MM.1S (cell line): ENCODE measurements at regions not wholly inside any gene's neighbourhood (a gene's known extent, or its start where the extent isn't known, plus 50 kb on each side); places are given as distances from the start of the nearest gene placed in this dataset.
"Not testable (repeated sequence)": the region's sequence is repeated elsewhere in the genome, so short reads cannot be mapped to it uniquely, and the experiment has no call there.

Experiments used
- DNase-seq: peaks from one replicate; pipeline ENCODE4 v3.0.0-alpha.2; 2015
- H2AFZ ChIP-seq: fragments of 300-600 bp; sonication (generic); 2 replicates; pipeline ENCODE4 v1.6.0; 2016; ENCODE audit warnings: antibody characterized with exemption, low read length
- H3F3A ChIP-seq: fragments of 300-600 bp; sonication (generic); 2 replicates; pipeline ENCODE4 v1.6.1; 2016; ENCODE audit warnings: mild to moderate bottlenecking, antibody characterized with exemption, low read length, moderate library complexity, mixed read lengths; ENCODE audit not compliant: insufficient read depth
- H3K27ac ChIP-seq: fragments of 300-600 bp; sonication (generic); 2 replicates; pipeline ENCODE4 v1.5.1; 2016; ENCODE audit warnings: mild to moderate bottlenecking, low read length
- H3K27me3 ChIP-seq: fragments of 300-600 bp; sonication (generic); replicated peaks from 2 replicates; pipeline ENCODE4 v1.6.0; 2016; ENCODE audit warnings: low read length; ENCODE audit not compliant: insufficient read depth
- H3K36me3 ChIP-seq: fragments of 300-600 bp; sonication (generic); replicated peaks from 2 replicates; pipeline ENCODE4 v1.6.1; 2016; ENCODE audit warnings: mild to moderate bottlenecking, low read length, mixed read lengths; ENCODE audit not compliant: insufficient read depth
- H3K4me1 ChIP-seq: fragments of 300-600 bp; sonication (generic); 2 replicates; pipeline ENCODE4 v1.6.1; 2016; ENCODE audit warnings: low read length, mixed read lengths
- H3K4me2 ChIP-seq: fragments of 300-600 bp; sonication (generic); 2 replicates; pipeline ENCODE4 v1.6.0; 2016; ENCODE audit warnings: low read depth, low read length
- H3K4me3 ChIP-seq: fragments of 300-600 bp; sonication (generic); 2 replicates; pipeline ENCODE4 v1.5.1; 2016; ENCODE audit warnings: low read length, mixed read lengths
- H3K79me2 ChIP-seq: fragments of 300-600 bp; sonication (generic); 2 replicates; pipeline ENCODE4 v1.6.1; 2016; ENCODE audit warnings: mixed run types, low read length, mixed read lengths
- H3K9ac ChIP-seq: fragments of 300-600 bp; sonication (generic); 2 replicates; pipeline ENCODE4 v1.6.1; 2016; ENCODE audit warnings: low read length, mixed read lengths
- H3K9me2 ChIP-seq: fragments of 300-600 bp; sonication (generic); replicated peaks from 2 replicates; pipeline ENCODE4 v1.6.1; 2016; ENCODE audit warnings: mild to moderate bottlenecking, low read length, mixed read lengths; ENCODE audit not compliant: insufficient read depth
- H3K9me3 ChIP-seq: fragments of 300-600 bp; sonication (generic); replicated peaks from 2 replicates; pipeline ENCODE4 v1.6.1; 2016; ENCODE audit warnings: mild to moderate bottlenecking, low read length, mixed read lengths; ENCODE audit not compliant: insufficient read depth
- H4K20me1 ChIP-seq: fragments of 300-600 bp; sonication (generic); 2 replicates; pipeline ENCODE4 v1.6.1; 2016; ENCODE audit warnings: mild to moderate bottlenecking, low read length, moderate library complexity, mixed read lengths; ENCODE audit not compliant: insufficient read depth
- CTCF ChIP-seq: fragments of 300-600 bp; sonication (generic); IDR thresholded peaks from 2 replicates; pipeline ENCODE4 v1.5.1; 2016; ENCODE audit warnings: antibody characterized with exemption, low read length, mixed read lengths
- EZH2 ChIP-seq: fragments of 300-600 bp; sonication (generic); optimal IDR thresholded peaks from 2 replicates; pipeline ENCODE3; 2017; ENCODE audit warnings: low read depth, mild to moderate bottlenecking, antibody characterized with exemption, low read length, mixed read lengths

DNA sequence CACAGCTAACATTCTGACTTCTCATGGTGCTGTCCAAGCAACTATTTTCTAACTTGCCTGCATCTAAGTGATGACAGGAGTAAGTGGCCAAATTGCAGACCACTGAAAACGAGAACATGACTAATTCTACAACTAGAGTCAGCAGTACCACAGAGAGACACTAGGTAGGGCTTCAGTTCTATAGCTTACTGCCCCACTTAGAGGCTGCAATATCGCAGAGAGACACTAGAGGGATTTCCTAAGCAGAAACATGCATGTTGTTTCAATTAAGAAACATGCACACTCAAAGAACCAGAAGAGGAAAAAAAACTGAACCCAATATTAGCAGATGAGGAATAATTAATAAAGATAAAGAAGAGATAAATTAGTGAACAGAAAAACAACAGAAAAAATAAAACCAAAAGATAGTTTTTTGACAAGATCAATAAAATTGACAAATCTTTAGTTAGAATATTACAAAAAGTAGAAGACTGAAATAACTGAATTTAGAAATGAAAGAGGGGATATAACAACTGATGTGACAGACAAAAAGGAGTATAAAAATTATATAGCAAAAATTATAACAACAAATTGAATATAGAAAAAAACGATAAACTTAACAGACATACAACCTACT lies 100.8 kb downstream of the SPIN4 start:
- Histone ChIP-seq H3K4me3 (no peak overlapping the region), H3F3A (no peaks in the 10 kb centered on the region), H4K20me1 (no peaks in the 10 kb centered on the region), H3K4me1 (no peaks in the 10 kb centered on the region), H3K36me3 (no peaks in the 10 kb centered on the region), H2AFZ (no peak overlapping the region), H3K27ac (no peak overlapping the region), H3K9ac (no peak overlapping the region), H3K27me3 (no peaks in the 10 kb centered on the region), H3K4me2 (no peak overlapping the region), H3K79me2 (no peaks in the 10 kb centered on the region), H3K9me2 (no peaks in the 10 kb centered on the region), H3K9me3 (no peaks in the 10 kb centered on the region)
- DNase-seq = peak; percentile 81
- TF ChIP-seq EZH2 (no peak), CTCF (peak; percentile 93)

DNA sequence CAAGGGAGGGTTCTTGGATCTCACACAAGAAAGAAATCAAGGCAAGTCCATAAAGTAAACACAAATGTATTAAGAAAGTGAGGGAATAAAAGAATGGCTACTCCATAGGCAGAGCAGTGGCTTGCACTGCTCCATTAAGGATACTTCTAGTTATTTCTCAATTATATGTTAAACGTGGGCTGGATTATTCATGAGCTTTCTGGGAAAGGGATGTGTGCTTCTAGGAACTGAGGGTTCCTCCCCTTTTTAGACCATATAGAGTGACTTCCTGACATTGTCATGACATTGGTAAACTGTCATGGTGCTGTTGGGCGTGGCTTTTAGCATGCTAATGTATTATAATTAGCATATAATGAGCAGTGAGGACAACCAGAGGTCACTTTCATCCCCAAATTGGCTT lies 108.4 kb downstream of the SPIN4 start:
- H3K36me3 ChIP-seq, DNase-seq, H3K27ac ChIP-seq, H3K79me2 ChIP-seq, H2AFZ ChIP-seq, H3K9me3 ChIP-seq, H4K20me1 ChIP-seq, H3K9me2 ChIP-seq, H3K4me3 ChIP-seq, H3K4me2 ChIP-seq, H3K4me1 ChIP-seq, H3K27me3 ChIP-seq, H3K9ac ChIP-seq, H3F3A ChIP-seq: not testable (repeated sequence)

DNA sequence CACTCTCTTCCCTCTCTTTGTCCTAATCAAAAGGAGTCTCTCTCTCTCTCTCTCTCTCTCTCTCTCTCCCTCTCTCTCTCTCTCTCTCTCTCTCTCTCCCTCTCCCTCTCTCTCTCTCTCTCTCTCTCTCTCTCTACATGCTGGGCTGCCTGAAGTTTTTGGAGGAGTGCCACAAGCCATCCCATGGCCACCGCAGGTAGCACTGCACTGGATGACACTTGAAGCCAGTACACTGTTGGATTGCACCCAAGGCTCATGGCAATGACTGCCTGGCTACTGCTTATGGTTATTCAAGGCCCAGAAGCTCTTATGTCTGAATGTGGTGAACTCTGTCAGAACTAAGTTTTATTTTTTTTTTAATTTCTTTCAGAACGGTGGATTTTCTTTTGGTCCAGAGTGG lies 115.2 kb downstream of the SPIN4 start:
- H3K4me3 ChIP-seq, H3K4me1 ChIP-seq, H3K36me3 ChIP-seq, H3K79me2 ChIP-seq, H3F3A ChIP-seq, H3K9me2 ChIP-seq, DNase-seq, H3K27me3 ChIP-seq, H4K20me1 ChIP-seq, H3K9me3 ChIP-seq, H3K27ac ChIP-seq, H2AFZ ChIP-seq, H3K9ac ChIP-seq, H3K4me2 ChIP-seq: not testable (repeated sequence)

DNA sequence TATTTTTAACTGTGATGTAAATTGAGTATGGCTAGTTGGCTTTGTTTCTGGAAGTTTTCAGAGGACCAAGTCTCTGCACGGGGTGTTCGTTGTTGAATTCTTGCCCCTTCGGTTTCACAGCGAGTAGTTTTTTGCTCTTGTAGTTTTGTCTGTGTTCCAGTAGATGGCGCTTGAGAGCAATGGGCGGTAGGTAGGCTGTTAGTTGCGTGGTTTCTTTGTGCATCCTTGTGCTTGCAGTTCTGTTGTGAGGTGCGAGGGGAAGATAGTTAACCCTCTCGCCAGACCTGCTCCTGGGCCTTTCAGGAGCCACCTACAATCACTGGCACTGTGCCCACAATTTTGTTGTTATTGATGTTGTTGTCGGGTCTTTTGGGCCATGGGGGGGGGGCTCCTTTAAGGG lies 118.1 kb downstream of the SPIN4 start:
- not testable (repeated sequence) for H3K79me2 ChIP-seq, H4K20me1 ChIP-seq, DNase-seq, H3K4me3 ChIP-seq, H2AFZ ChIP-seq, H3K4me1 ChIP-seq, H3F3A ChIP-seq, H3K9ac ChIP-seq, H3K27ac ChIP-seq, H3K9me3 ChIP-seq, H3K4me2 ChIP-seq, H3K27me3 ChIP-seq, H3K9me2 ChIP-seq, H3K36me3 ChIP-seq

GRCh38 chrX:63218202-63218601 lies 132.9 kb downstream of the SPIN4 start:
- H4K20me1 ChIP-seq, H3K36me3 ChIP-seq, H3K27me3 ChIP-seq, H3K79me2 ChIP-seq, H2AFZ ChIP-seq, H3K4me1 ChIP-seq, H3F3A ChIP-seq, H3K4me2 ChIP-seq, H3K4me3 ChIP-seq, H3K27ac ChIP-seq, H3K9me2 ChIP-seq, DNase-seq, H3K9me3 ChIP-seq, H3K9ac ChIP-seq: not testable (repeated sequence)

- H3K9me3 ChIP-seq, H3K36me3 ChIP-seq, H3K79me2 ChIP-seq, H3K4me2 ChIP-seq, H3K4me1 ChIP-seq, H4K20me1 ChIP-seq, H3K27me3 ChIP-seq, H3K4me3 ChIP-seq, H3F3A ChIP-seq, H2AFZ ChIP-seq, DNase-seq, H3K9me2 ChIP-seq, H3K9ac ChIP-seq, H3K27ac ChIP-seq: not testable (repeated sequence)
Observed at GRCh38 chrX:63217549-63217948, 133.6 kb downstream of the SPIN4 start.

GRCh38 chrX:63209645-63210044 lies 141.5 kb downstream of the SPIN4 start:
- not testable (repeated sequence) for H3K36me3 ChIP-seq, DNase-seq, H3K27ac ChIP-seq, H3K27me3 ChIP-seq, H4K20me1 ChIP-seq, H3K4me2 ChIP-seq, H3K9me2 ChIP-seq, H3K4me3 ChIP-seq, H3K9me3 ChIP-seq, H3K9ac ChIP-seq, H2AFZ ChIP-seq, H3K4me1 ChIP-seq, H3F3A ChIP-seq, H3K79me2 ChIP-seq
